ENCODE measurements at regions not wholly inside any gene's neighbourhood (a gene's known extent, or its start where the extent isn't known, plus 50 kb on each side); places are given as distances from the start of the nearest gene placed in this dataset.

GRCh38 chr5:40033009-40033408 lies 608.2 kb upstream of the DAB2 start:
- TF ChIP-seq, protein P1, sequence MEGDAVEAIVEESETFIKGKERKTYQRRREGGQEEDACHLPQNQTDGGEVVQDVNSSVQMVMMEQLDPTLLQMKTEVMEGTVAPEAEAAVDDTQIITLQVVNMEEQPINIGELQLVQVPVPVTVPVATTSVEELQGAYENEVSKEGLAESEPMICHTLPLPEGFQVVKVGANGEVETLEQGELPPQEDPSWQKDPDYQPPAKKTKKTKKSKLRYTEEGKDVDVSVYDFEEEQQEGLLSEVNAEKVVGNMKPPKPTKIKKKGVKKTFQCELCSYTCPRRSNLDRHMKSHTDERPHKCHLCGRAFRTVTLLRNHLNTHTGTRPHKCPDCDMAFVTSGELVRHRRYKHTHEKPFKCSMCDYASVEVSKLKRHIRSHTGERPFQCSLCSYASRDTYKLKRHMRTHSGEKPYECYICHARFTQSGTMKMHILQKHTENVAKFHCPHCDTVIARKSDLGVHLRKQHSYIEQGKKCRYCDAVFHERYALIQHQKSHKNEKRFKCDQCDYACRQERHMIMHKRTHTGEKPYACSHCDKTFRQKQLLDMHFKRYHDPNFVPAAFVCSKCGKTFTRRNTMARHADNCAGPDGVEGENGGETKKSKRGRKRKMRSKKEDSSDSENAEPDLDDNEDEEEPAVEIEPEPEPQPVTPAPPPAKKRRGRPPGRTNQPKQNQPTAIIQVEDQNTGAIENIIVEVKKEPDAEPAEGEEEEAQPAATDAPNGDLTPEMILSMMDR (conservative IDR thresholded peaks at IDR 0.05; ENCODE audit: low read depth, low read length) = no peak
- no peak for TF ChIP-seq EZH2 (IDR thresholded peaks at IDR 0.05; ENCODE audit: borderline replicate concordance, low read depth, low read length, poor library complexity, severe bottlenecking)

Data from A673 (cell line).